Activated CD8-positive, alpha-beta T cell treated with anti-CD3 and anti-CD28 coated beads, Interleukin-2, amount 10 ng/mL, durations not matched to agents 7 days and 5 days (primary cell): ENCODE measurements at regions not wholly inside any gene's neighbourhood (a gene's known extent, or its start where the extent isn't known, plus 50 kb on each side); places are given as distances from the start of the nearest gene placed in this dataset.

Experiments
- ATAC-seq: fragments of 150-1000 bp; cut with Tn5 transposase; one replicate; pipeline ENCODE4 v1.10.0; 2021; ENCODE audit warnings: moderate library complexity
- CTCF ChIA-PET: fragments of 350-600 bp; sonication (Branson Sonifier 250); formaldehyde crosslinking; loops from one replicate; lab custom pipeline; 2021; ENCODE audit warnings: antibody characterized with exemption; lab: Charles Lee
- POLR2A ChIA-PET: fragments of 350-600 bp; sonication (Branson Sonifier 250); formaldehyde crosslinking; loops from one replicate; lab custom pipeline; 2021; ENCODE audit warnings: antibody characterized with exemption; lab: Charles Lee
- DNase-seq: peaks from one replicate; pipeline ENCODE4 v3.0.0-alpha.2; 2020
- H3K27ac Mint-ChIP-seq: one replicate; pipeline ENCODE4 v1.8.0; 2021; ENCODE audit warnings: mild to moderate bottlenecking, mixed read lengths
- H3K27me3 Mint-ChIP-seq: one replicate; pipeline ENCODE4 v1.8.0; 2021; ENCODE audit warnings: low read depth, mixed read lengths
- H3K36me3 Mint-ChIP-seq: one replicate; pipeline ENCODE4 v1.8.0; 2021; ENCODE audit warnings: low read depth, mixed read lengths
- H3K4me1 Mint-ChIP-seq: one replicate; pipeline ENCODE4 v1.8.0; 2021; ENCODE audit warnings: low read depth, mixed read lengths
- H3K4me3 Mint-ChIP-seq: one replicate; pipeline ENCODE4 v1.8.0; 2021; ENCODE audit warnings: mild to moderate bottlenecking, mixed read lengths
- H3K9me3 Mint-ChIP-seq: one replicate; pipeline ENCODE4 v1.8.0; 2022; ENCODE audit warnings: mixed read lengths; ENCODE audit not compliant: insufficient read depth

GRCh38 chr14:49999826-50000379 is 107.0 kb downstream of the ARF6 start:
- POLR2A ChIA-PET, result interaction anchor here (0.7 to 9.0 kb wide), 26 partner anchors 8 to 146 kb away, joined by 3 to 307 read pairs (median 13); partner anchors contain the start of gene ARF6
- ATAC-seq, result no peak
- no peak for DNase-seq

GRCh38 chr14:50000380-50001150 is 107.7 kb downstream of the ARF6 start:
- DNase-seq (peak; percentile 90), ATAC-seq (peak; percentile 34)
- Mint-ChIP-seq H3K27me3 (no peaks in the 10 kb centered on the region), H3K9me3 (no peaks in the 10 kb centered on the region), H3K4me1 (peaks cover 82% of the 10 kb centered on the region), H3K27ac (peak overlapping the region; percentile 96), H3K36me3 (peaks cover 18% of the 10 kb centered on the region), H3K4me3 (peak overlapping the region; percentile 76)
- ChIA-PET CTCF (interaction anchor here (0.8 to 6.5 kb wide), 26 partner anchors 15 to 147 kb away, joined by 3 to 89 read pairs (median 8); partner anchors contain the start of genes ARF6 and NEMF), POLR2A (interaction anchor here (0.6 to 9.0 kb wide), 28 partner anchors 9 to 233 kb away, joined by 3 to 307 read pairs (median 13); partner anchors contain the start of genes ARF6, KLHDC2 and NEMF)

More at GRCh38 chr14:49999826-50000379, 107.0 kb downstream of the ARF6 start:
- CTCF ChIA-PET, result interaction anchor here (0.8 to 6.5 kb wide), 23 partner anchors 14 to 147 kb away, joined by 3 to 89 read pairs (median 9); partner anchors contain the start of genes ARF6 and NEMF
- peak overlapping the region; percentile 96 for H3K27ac Mint-ChIP-seq
- H3K4me3 Mint-ChIP-seq, result peak overlapping the region; percentile 76
- H3K27me3 Mint-ChIP-seq, result no peaks in the 10 kb centered on the region
- peaks cover 13% of the 10 kb centered on the region for H3K36me3 Mint-ChIP-seq
- peaks cover 82% of the 10 kb centered on the region for H3K4me1 Mint-ChIP-seq
- H3K9me3 Mint-ChIP-seq, result no peaks in the 10 kb centered on the region

- peak overlapping the region; percentile 76 for H3K4me3 Mint-ChIP-seq
- no peaks in the 10 kb centered on the region for H3K27me3 Mint-ChIP-seq
- H3K9me3 Mint-ChIP-seq, result no peaks in the 10 kb centered on the region
- peak overlapping the region; percentile 96 for H3K27ac Mint-ChIP-seq
- CTCF ChIA-PET, result interaction anchor here (0.6 to 6.5 kb wide), 23 partner anchors 16 to 381 kb away, joined by 3 to 89 read pairs (median 10); partner anchors contain the start of genes ARF6, MGAT2, NEMF and RPL36AL
- POLR2A ChIA-PET, result interaction anchor here (0.6 to 9.0 kb wide), 35 partner anchors 10 to 234 kb away, joined by 3 to 307 read pairs (median 12); partner anchors contain the start of genes ARF6, KLHDC2, NEMF and VCPKMT
- DNase-seq (peak; percentile 80), ATAC-seq (peak; percentile 42)
- peaks cover 81% of the 10 kb centered on the region for H3K4me1 Mint-ChIP-seq
- peaks cover 23% of the 10 kb centered on the region for H3K36me3 Mint-ChIP-seq
These were observed 108.5 kb downstream of the ARF6 start for GRCh38 chr14:50001151-50001998.

- H3K27ac Mint-ChIP-seq, result peak overlapping the region; percentile 96
- no peaks in the 10 kb centered on the region for H3K9me3 Mint-ChIP-seq
- H3K36me3 Mint-ChIP-seq, result peaks cover 25% of the 10 kb centered on the region
- peak overlapping the region; percentile 76 for H3K4me3 Mint-ChIP-seq
- POLR2A ChIA-PET, result interaction anchor here (0.6 to 9.0 kb wide), 43 partner anchors 9 to 309 kb away, joined by 3 to 307 read pairs (median 7); partner anchors contain the start of genes ARF6, KLHDC1, KLHDC2 and NEMF
- no peaks in the 10 kb centered on the region for H3K27me3 Mint-ChIP-seq
- peaks cover 81% of the 10 kb centered on the region for H3K4me1 Mint-ChIP-seq
- ATAC-seq, result peak; percentile 7
- CTCF ChIA-PET, result interaction anchor here (0.6 to 6.5 kb wide), 33 partner anchors 15 to 382 kb away, joined by 3 to 89 read pairs (median 6); partner anchors contain the start of genes ARF6, MGAT2, NEMF and RPL36AL
- peak; percentile 87 for DNase-seq
These were observed 109.4 kb downstream of the ARF6 start for GRCh38 chr14:50001999-50002925.

GRCh38 chr14:50002926-50003212 is 110.0 kb downstream of the ARF6 start:
- DNase-seq, result no peak
- Mint-ChIP-seq H3K27ac (peak overlapping the region; percentile 96), H3K27me3 (no peaks in the 10 kb centered on the region), H3K4me3 (peak overlapping the region; percentile 76), H3K4me1 (peaks cover 80% of the 10 kb centered on the region), H3K36me3 (peaks cover 26% of the 10 kb centered on the region), H3K9me3 (no peaks in the 10 kb centered on the region)
- POLR2A ChIA-PET, result interaction anchor here (0.8 to 9.0 kb wide), 33 partner anchors 8 to 151 kb away, joined by 3 to 307 read pairs (median 7); partner anchors contain the start of genes ARF6, NEMF and VCPKMT
- ATAC-seq, result no peak
- CTCF ChIA-PET, result interaction anchor here (0.7 to 6.5 kb wide), 20 partner anchors 23 to 141 kb away, joined by 3 to 89 read pairs (median 5); partner anchors contain the start of gene ARF6

- Mint-ChIP-seq H3K27ac (peak overlapping the region; percentile 96), H3K36me3 (peaks cover 26% of the 10 kb centered on the region), H3K4me3 (peak overlapping the region; percentile 76), H3K9me3 (no peaks in the 10 kb centered on the region), H3K4me1 (peaks cover 74% of the 10 kb centered on the region), H3K27me3 (no peaks in the 10 kb centered on the region)
- ATAC-seq (peak; percentile 46), DNase-seq (peak; percentile 89)
- POLR2A ChIA-PET, result interaction anchor here (0.7 to 9.0 kb wide), 34 partner anchors 9 to 151 kb away, joined by 3 to 307 read pairs (median 6); partner anchors contain the start of genes ARF6, NEMF and VCPKMT
- CTCF ChIA-PET, result interaction anchor here (0.7 to 6.5 kb wide), 23 partner anchors 22 to 141 kb away, joined by 3 to 89 read pairs (median 5); partner anchors contain the start of gene ARF6
These were observed 110.5 kb downstream of the ARF6 start for GRCh38 chr14:50003213-50004021.

- H3K36me3 Mint-ChIP-seq, result peaks cover 40% of the 10 kb centered on the region
- H3K27me3 Mint-ChIP-seq, result no peaks in the 10 kb centered on the region
- H3K27ac Mint-ChIP-seq, result no peak overlapping the region
- DNase-seq (no peak), ATAC-seq (no peak)
- H3K4me1 Mint-ChIP-seq, result peaks cover 60% of the 10 kb centered on the region
- ChIA-PET CTCF (interaction anchor here (1.2 to 1.9 kb wide), 2 partner anchors 11 to 145 kb away, joined by 3 to 5 read pairs; no protein-coding TSS in a partner anchor), POLR2A (no interaction called here)
- no peak overlapping the region for H3K4me3 Mint-ChIP-seq
- H3K9me3 Mint-ChIP-seq, result no peaks in the 10 kb centered on the region
These were observed 110.2 kb downstream of the VCPKMT start for GRCh38 chr14:50006141-50006540.

- Mint-ChIP-seq H3K9me3 (no peaks in the 10 kb centered on the region), H3K27me3 (no peaks in the 10 kb centered on the region), H3K4me3 (no peak overlapping the region), H3K4me1 (peaks cover 53% of the 10 kb centered on the region), H3K27ac (peak overlapping the region; percentile 70), H3K36me3 (peaks cover 45% of the 10 kb centered on the region)
- POLR2A ChIA-PET, result interaction anchor here (0.5 to 1.1 kb wide), 5 partner anchors 10 to 115 kb away, joined by 3 to 4 read pairs (median 3); no protein-coding TSS in a partner anchor
- DNase-seq (no peak), ATAC-seq (no peak)
- CTCF ChIA-PET, result interaction anchor here (0.7 to 1.9 kb wide), 6 partner anchors 10 to 155 kb away, joined by 3 to 5 read pairs (median 3); partner anchors contain the start of gene NEMF
These were observed 109.1 kb downstream of the VCPKMT start for GRCh38 chr14:50007123-50007903.

- ChIA-PET CTCF (interaction anchor here (1.6 kb wide), 1 partner anchor 156 kb away, joined by 5 read pairs; the partner anchor contains the start of gene NEMF), POLR2A (no interaction called here)
- Mint-ChIP-seq H3K36me3 (peaks cover 48% of the 10 kb centered on the region), H3K27ac (no peak overlapping the region), H3K27me3 (no peaks in the 10 kb centered on the region), H3K4me1 (peaks cover 53% of the 10 kb centered on the region), H3K9me3 (no peaks in the 10 kb centered on the region), H3K4me3 (no peak overlapping the region)
- no peak for ATAC-seq
- DNase-seq, result no peak
These were observed 107.8 kb downstream of the VCPKMT start for GRCh38 chr14:50008562-50008961.
